Inflammatory macrophage treated with lipopolysaccharide for 4 hours (primary cell): ENCODE measurements at regions not wholly inside any gene's neighbourhood (a gene's known extent, or its start where the extent isn't known, plus 50 kb on each side); places are given as distances from the start of the nearest gene placed in this dataset.

Source experiments
- DNase-seq: peaks from one replicate; pipeline ENCODE4 v3.0.0-alpha.2; 2020

- no peak for DNase-seq
These were observed 305.7 kb upstream of the VRK2 start for GRCh38 chr2:57740891-57741290.

GRCh38 chr2:57753636-57754035 is 293.0 kb upstream of the VRK2 start:
- DNase-seq: no peak

DNA sequence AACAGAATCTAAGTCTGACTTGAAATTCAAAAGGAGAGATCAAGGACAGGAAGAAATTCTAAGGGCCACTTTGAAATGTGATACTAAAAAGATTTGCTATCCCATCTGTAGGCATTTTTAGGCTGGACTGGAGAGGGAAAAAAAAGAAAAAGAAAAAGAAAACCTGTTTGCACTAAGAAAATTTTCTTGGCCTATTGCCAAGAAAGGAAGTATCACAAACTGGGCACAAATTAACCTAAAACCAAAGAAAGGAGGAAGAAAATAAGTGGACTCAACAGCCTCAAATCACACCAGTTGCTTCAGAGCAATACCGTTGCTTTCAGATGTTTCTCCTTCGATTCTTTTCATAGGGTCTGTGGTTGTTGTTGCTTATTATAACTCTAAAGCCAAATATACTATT is 287.9 kb upstream of the VRK2 start:
- no peak for DNase-seq

DNA sequence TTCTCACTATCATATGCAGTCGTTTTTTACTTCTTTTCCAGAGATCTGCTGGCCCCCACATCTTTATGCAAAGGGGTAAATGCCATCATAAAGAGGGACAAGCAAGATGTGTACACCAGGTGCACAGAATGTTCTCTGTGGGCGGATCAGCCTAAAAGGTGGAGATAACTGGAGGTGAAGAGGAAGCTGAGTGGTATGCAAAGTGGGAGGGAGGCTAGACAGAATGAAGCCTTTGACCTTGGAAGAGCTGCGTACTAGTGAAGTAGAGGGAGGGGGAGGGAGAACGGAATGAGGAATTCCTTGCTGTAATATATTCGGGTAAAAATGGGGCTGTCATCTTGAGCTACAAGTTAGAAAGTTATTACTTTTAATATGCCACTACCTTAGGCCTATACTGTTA is 287.5 kb upstream of the VRK2 start:
- no peak for DNase-seq

GRCh38 chr2:57759822-57760300 is 286.7 kb upstream of the VRK2 start:
- DNase-seq: peak; percentile 66

DNA sequence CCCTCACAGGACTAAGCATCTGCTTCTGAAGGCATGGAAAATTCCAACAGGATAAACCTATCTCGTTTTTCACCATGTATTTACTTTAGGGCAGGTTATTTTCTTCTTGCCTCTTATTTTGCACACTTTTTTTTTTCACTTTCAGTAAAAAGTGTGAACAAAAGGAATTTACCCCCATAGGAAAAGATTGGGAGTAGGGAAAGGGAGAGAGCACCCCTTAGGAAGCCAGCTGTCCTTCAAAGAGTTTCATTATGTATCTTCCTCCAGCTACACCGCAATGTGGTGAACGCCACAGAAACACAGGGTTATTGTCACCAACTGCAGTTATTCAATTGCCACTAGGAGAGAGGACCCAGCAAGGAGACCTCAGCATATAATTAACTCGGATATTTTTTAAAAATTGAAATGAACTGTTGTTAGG is 286.2 kb upstream of the VRK2 start:
- DNase-seq: no peak

- DNase-seq: no peak
These were observed 269.7 kb upstream of the VRK2 start for GRCh38 chr2:57776916-57777315.

GRCh38 chr2:57782587-57782986 is 264.0 kb upstream of the VRK2 start:
- DNase-seq: no peak

DNA sequence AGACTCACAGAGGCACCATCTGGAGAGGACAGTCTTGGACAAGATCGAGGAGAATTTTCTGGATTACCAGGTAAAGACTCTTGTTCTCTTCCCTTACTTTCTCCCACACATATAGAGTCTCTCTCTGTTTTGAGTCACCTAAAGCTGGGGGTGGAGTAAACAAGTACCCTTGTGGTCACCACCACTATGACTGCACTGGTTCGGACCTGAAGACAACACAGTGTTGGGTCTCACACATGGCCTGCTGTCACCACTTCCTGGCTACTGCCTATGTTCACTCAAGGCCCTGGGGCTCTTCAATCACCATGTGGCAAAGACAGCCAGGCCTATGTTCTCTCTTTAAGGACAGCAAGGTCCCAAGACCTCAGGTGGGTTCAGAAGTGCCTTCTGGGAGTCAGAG is 253.3 kb upstream of the VRK2 start:
- DNase-seq: no peak

GRCh38 chr2:57796527-57796926 is 250.1 kb upstream of the VRK2 start:
- DNase-seq: no peak

DNA sequence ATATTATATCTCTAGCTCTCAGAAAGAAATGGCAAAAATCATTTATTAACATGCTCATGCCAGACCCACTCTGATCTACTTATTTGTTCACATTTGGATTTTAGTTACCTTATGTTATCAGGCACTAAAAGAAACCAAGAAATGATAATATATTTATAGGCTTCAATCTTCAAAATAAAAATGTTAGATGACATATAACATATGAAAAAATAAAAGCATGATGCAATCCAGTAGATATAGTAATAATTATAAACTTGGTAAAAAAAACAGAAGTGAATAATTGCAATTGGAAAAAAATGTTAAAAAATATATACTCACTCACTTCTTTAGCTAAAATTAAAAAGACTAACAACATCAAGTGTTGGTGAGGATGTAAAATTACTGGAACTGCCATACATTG is 248.3 kb upstream of the VRK2 start:
- DNase-seq: no peak

- no peak for DNase-seq
These were observed 244.4 kb upstream of the VRK2 start for GRCh38 chr2:57802243-57802642.

DNA sequence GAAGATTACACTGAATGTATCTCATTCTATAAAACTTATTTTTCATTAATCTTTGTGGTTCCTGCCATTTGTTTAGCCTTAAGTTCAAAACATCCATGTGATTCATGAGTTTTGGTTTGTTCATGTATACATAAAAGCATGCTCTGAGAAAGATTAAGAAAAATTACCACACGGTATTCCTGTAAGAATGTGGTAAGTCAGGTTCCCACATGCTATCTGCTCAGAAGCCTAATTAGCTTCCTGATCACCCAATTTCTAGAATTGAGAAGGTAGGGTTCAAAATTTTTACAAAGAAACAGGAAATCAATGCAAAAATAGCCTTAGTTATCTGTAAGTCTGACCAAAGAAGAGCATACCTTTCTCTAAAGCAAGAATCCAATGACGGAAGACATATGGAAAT is 241.6 kb upstream of the VRK2 start:
- no peak for DNase-seq

DNA sequence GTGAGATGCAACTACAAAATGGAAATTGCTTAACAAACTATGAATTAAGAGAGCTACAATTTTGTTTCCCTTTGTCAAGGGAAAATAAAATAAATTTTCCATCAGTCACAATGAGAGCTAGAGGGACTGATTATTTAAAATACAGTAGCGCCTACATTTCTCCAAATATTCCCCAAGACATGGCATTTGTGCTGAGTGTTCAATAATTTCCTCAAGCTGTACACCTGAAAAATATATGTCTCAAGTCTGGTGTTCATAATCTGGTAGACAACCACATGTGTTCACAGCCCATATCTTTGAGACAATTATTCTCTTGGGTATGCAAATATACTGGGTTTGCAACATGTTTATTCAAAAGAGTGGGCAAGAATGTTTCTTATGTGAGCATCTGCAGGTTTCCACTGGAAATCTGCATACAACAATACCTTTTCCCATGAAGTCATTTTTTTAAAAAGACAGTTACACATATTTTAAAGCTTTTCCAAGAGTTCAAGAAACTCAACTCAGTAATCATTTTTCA is 240.1 kb upstream of the VRK2 start:
- DNase-seq: no peak

- no peak for DNase-seq
These were observed 237.4 kb upstream of the VRK2 start for GRCh38 chr2:57809230-57809629.

GRCh38 chr2:57821088-57821487 is 225.5 kb upstream of the VRK2 start:
- DNase-seq: no peak

DNA sequence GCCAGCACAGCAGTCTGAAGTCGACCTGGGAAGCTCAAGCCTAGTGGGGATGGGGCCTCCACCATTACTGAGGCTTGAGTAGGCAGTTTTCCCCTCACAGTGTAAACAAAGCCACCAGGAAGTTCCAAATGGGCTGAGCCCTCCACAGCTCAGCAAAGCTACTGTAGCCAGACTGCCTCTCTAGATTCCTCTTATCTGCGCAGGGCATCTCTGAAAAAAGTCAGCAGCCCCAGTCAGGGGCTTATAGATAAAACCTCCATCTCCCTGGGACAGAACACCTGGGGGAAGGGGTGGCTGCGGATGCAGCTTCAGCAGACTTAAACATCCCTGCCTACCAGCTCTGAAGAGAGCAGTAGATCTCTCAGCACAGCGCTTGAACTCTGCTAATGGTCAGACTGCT is 218.4 kb upstream of the VRK2 start:
- DNase-seq: no peak

DNA sequence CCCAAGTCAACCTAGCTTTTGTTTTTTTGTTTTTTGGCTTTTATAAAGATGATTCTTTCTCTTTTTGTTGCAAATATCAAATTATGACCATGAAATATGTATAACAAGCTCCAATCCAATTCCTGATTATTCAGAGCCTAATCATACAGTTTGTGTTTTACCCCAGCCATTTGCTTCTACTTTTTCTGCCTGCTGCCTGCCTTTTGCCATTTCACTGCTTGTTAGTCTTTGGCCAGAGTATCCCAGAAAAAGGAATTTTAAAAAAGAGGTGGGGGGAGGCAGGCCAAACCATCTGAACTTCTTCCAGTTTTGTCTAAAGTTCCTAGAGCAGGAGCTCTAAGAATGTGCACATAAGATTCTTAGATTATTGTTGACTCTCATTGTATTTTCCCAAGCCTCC is 211.9 kb upstream of the VRK2 start:
- no peak for DNase-seq

DNA sequence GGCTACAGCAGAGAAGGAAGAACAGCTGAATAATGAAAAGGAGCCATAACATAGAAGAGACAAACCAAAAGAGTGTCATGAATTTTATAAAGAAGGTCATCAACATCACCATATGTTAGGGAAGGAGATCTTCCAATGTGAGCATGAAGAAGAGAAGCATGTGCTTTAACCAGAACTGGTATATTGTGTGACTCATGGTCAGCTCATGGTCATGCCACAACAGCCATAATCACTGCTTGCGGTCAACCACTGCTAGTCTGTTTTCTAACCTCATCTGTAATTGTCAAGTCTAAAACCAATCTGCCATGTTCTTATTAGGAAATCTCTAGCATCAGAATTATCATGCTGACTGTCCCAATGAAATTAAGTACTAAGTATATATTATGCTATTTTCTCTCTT is 204.1 kb upstream of the VRK2 start:
- DNase-seq: no peak

GRCh38 chr2:57843158-57843557 is 203.4 kb upstream of the VRK2 start:
- DNase-seq: no peak

DNA sequence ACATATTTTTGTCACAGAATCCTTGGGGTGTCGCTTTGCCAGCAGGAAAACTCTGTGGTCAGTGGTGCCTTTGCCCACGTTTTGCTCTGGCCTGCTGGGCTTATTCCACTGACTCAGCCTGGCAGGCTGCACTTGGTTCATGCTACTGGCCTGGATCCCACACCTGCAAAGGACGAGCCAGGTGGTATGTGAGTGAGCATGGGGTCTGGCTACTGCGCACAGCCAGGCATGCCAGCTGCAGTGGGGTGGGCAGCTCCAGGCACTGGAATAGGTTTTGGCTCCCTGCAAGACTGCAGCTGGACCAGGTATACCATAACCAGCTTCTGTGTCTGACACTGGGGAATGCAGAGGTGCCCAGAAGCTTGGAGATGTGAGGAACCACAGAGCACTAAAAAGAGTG is 197.9 kb upstream of the VRK2 start:
- DNase-seq: no peak

DNA sequence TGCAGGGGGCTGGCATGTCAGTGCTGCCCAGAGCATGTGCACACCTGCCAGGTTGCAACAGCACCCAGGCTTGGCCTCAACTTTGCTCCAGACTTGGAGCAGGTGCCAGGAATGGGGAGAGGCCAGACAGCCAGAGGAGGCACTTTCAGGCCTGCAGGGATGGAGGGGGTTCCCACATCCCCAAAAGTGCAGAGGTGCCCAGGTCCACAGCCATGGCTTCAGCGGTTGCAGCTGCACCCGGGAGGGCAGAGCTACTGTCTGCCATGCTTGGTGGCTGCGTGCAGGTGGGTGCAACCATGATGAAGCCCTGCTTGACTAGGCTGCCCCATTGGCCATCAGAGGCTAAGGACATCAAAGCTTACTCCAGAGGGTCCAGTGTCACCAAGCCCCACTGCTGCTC is 196.8 kb upstream of the VRK2 start:
- no peak for DNase-seq

DNA sequence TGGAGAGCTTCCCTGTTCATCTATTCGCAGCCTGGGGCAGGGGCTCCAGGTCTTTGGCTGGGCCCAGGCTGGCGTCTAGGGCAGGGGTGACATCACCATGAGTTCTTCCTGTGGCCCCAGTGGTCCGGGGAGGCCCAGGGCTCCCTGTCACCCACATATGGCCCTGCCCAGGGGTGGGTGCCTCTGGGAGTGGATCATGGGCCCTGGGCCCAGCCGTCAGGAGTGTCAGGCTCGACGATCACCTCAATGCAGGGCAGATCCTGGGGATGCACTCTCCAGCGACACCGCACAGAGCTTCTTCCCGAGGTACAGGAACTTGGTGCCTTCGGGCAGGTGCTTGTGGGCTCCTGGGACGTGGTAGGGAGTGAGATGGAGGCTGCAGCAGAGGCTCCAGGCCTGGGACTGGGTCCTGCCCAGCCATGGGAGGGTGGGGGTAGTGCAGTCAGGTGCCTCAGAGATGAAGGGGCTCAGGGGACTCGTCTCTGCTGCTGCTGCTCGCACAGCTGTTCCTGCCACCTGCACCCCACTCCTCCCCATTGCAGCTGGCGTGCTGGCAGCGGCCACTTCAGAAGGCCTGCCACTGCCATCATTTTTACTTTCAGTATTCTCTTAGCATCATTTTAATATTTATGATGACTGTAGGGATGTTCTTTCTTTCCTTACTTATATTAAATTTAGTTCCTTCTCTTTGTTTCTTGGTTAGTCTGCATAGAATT is 196.0 kb upstream of the VRK2 start:
- no peak for DNase-seq

DNA sequence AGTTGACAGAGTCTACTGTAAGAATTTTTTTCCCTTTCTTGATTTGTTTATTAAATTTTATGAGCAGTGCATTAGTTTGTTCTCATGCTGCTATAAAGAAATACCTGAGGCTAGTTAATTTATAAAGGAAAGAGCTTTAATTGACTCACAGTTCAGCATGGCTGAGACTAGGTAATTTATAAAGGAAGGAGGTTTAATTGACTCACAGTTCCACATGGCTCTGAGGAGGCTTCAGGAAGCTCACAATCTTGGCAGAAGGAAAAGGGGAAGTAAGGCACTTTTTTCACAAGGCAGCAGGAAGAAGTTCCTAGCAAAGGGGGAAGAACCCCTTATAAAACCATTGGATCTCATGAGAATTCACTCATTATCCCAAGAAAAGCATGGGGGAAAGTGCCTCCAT is 191.4 kb upstream of the VRK2 start:
- peak; percentile 13 for DNase-seq

DNA sequence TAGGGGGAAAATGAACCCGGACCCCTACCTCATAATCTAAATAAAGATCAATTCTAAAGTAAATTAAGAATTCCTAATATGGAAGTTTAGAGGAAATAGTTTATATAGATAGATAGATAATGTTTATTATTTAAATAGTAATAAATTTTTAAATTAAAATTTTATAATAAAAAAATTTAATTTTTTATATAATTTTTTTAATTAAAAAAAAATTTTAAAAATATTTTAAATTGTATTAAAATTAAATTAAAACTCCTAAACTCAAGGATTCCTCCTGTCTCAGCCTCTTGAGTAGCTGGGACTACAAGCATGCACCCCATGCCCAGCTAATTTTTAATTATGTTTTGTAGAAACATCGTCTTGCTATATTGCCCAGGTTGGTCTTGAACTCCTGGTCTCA is 186.9 kb upstream of the VRK2 start:
- DNase-seq: no peak
